Breast epithelium (tissue), 3 donors: ENCODE measurements at regions not wholly inside any gene's neighbourhood (a gene's known extent, or its start where the extent isn't known, plus 50 kb on each side); places are given as distances from the start of the nearest gene placed in this dataset.

ENCODE experiments used
- POLR2AphosphoS5 ChIP-seq, 3 donors: sonication (generic); formaldehyde crosslinking; IDR thresholded peaks; one replicate each; pipeline ENCODE4 v1.6.1; 2017; ENCODE audit warnings: antibody characterized with exemption in 3 of 3
- TF ChIP-seq, protein P1 (sequence below), 3 donors: fragments of 450-650 bp; IDR thresholded peaks; one replicate each; pipeline ENCODE4 v1.5.1; 2016 to 2017; ENCODE audit warnings: antibody characterized with exemption in 3 of 3, mild to moderate bottlenecking in 3 of 3, moderate library complexity in 3 of 3

DNA sequence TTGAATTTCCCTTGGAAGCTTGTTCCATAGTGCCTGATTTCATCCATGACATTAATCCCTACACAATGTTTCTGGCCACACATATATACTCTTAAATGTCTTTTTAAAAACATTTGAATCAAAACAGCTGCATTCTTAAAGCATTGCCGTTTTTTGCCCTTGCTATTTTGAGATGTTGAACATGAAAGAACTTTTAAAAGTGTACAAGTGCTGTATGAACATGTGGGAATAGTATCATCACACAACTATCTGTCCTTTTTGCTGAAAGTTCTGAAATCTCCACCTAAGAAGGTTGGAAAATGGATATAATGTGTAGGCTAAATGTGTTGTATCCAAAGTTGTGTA, 318.7 kb upstream of the UBE2E3 start:
- TF ChIP-seq, protein P1, sequence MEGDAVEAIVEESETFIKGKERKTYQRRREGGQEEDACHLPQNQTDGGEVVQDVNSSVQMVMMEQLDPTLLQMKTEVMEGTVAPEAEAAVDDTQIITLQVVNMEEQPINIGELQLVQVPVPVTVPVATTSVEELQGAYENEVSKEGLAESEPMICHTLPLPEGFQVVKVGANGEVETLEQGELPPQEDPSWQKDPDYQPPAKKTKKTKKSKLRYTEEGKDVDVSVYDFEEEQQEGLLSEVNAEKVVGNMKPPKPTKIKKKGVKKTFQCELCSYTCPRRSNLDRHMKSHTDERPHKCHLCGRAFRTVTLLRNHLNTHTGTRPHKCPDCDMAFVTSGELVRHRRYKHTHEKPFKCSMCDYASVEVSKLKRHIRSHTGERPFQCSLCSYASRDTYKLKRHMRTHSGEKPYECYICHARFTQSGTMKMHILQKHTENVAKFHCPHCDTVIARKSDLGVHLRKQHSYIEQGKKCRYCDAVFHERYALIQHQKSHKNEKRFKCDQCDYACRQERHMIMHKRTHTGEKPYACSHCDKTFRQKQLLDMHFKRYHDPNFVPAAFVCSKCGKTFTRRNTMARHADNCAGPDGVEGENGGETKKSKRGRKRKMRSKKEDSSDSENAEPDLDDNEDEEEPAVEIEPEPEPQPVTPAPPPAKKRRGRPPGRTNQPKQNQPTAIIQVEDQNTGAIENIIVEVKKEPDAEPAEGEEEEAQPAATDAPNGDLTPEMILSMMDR (IDR thresholded peaks at IDR 0.05): no peak
- no peak for TF ChIP-seq POLR2AphosphoS5 (IDR thresholded peaks at IDR 0.05)
